ENCODE measurements at regions not wholly inside any gene's neighbourhood (a gene's known extent, or its start where the extent isn't known, plus 50 kb on each side); places are given as distances from the start of the nearest gene placed in this dataset.

- no peak for TF ChIP-seq POLR2A (IDR thresholded peaks at IDR 0.05)
- TF ChIP-seq, protein P1, sequence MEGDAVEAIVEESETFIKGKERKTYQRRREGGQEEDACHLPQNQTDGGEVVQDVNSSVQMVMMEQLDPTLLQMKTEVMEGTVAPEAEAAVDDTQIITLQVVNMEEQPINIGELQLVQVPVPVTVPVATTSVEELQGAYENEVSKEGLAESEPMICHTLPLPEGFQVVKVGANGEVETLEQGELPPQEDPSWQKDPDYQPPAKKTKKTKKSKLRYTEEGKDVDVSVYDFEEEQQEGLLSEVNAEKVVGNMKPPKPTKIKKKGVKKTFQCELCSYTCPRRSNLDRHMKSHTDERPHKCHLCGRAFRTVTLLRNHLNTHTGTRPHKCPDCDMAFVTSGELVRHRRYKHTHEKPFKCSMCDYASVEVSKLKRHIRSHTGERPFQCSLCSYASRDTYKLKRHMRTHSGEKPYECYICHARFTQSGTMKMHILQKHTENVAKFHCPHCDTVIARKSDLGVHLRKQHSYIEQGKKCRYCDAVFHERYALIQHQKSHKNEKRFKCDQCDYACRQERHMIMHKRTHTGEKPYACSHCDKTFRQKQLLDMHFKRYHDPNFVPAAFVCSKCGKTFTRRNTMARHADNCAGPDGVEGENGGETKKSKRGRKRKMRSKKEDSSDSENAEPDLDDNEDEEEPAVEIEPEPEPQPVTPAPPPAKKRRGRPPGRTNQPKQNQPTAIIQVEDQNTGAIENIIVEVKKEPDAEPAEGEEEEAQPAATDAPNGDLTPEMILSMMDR (IDR thresholded peaks at IDR 0.05 in 4 of 5, conservative IDR thresholded peaks at IDR 0.05 in 1 of 5) = no peak
Observed at GRCh38 chr11:80122211-80122610, 681.4 kb upstream of the TENM4 start.

Data from gastrocnemius medialis (tissue), 4 donors.